Hematopoietic multipotent progenitor cell treated with erythropoietin and hydrocortisone succinate and interleukin-3 and kit ligand, for 6 days (in vitro differentiated cells): ENCODE measurements at regions not wholly inside any gene's neighbourhood (a gene's known extent, or its start where the extent isn't known, plus 50 kb on each side); places are given as distances from the start of the nearest gene placed in this dataset.

Experiments
- DNase-seq: peaks from one replicate; pipeline ENCODE4 v3.0.0-alpha.2; 2015

GRCh38 chr3:107428051-107428858, 51.0 kb downstream of the CCDC54 start:
- no peak for DNase-seq

DNA sequence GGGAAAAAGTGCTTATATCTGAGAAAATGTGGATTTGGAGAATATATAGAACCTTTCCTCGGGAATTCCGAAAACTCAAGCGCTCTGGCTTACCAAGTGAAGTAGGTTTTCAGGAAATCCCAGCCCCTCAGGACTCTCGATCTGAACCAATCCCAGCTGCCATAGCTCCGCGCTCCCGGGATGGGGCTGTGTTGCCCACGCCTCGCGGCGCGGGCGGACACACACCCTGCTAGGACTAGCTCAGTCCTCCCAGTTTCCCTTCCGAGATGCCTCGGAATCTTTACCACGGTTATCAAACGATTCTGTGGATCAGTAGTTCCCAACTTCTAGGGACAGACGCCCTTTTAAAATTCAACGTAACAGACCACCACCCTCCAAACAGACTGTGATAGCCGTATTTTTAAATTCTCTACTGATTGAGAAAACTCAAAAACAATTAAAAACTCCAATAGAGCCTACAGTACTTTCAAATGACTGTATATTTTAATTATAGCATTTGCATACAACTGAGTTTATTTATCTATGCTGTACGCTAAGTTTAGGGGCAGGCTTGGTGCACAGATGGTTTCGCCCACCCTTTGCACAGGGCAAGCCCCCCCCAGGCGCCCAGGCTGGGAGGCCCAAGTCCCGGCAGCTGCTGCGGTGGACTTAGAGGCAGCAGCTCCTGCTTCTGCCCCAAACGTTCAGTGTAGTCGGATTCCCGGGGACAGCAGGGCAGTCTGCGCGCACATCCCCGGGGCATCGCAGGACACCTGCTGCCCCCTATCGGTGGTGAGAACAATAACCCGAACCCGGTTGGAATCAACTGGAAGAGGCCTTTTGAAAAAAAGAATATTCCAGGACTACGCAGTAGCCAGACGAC, 52.3 kb downstream of the CCDC54 start:
- peak; percentile 88 for DNase-seq

DNA sequence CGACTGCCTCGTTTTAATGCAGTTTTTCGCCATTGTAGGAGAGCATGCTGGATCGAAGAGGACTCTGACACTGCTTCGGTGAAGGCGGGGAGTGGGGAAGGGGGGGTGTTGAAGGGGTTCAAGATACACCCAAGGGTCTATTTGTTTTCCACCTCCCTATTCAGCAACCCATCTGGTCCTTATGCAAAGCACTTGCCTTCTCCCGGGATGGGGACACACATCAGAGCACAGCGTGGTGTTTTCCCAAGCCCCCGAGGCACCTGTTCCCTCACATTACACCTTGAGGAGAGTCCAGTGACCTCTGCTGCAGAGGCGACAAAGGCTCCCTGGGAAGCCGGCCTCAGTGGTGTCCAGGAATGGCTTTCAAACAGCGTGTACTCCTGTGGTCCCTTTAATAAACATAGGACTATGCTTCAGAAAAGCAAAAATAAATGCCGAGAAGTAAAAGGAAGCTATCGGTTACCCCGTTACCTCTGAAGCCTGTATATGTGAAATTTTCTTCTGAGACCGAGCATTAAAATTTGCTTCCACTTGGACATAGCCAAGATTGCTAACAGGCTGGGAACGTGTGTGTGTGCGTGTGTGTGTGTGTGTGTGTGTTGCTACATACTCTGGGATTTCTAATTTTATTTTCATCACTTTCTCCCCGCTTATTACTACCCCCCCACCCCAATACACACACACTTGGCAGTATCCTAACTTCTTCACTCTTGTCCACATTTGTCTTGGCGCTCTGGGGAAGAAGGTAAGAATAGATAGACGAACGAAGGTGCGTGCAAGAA, 53.2 kb downstream of the CCDC54 start:
- DNase-seq: peak; percentile 51

DNA sequence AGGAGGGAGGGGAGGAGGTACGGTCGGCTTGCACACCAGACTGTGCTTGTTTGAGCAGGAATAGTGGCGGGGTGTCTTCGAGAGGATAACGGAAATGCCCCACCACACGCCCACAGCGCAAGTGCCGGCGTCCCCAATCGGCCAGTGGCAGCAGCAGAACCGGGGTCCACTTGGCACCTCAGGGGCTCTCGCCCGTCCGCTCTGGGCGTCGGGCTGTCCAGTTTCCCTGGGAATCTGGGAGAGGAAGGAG, 53.7 kb downstream of the CCDC54 start:
- DNase-seq: peak; percentile 65

DNA sequence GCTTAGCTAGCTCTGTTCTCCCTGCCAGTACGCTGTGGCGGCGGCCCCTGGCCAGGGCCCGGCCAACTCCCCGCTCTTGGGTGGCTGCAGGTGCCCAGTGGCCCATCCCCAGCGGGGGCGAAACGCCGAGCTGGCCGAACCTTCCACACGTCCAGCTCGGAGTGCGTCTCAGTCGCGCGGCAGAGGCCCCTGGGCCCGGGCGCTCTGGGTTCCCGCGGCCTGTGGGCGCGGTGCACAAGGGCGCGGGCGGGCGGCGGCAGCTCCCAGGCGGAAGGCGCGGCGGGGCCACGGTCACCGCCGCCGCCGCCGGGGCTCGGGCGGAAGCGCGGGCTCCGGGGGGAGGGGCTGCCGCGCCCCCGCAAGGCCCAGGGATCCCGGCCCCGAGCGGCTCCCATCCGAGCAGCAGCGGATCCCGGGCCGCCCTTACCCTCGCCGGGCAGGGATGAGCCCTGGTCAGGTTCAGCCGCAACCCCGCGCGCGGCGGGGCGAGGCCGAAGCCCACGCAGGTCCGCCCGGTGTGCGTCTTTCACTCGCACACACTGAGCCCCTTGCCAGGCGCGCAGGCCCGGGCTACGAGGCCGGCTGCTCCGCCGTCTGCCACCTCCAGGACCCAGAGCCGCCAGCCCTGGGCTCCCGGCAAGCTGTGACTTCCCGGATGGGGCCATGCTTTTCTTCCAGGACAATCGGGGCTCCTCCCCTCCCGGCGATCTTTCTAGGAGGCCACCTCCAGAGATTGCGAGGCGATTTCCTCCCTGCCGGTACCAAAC, 54.2 kb downstream of the CCDC54 start:
- peak; percentile 79 for DNase-seq

- DNase-seq: peak; percentile 29
Measured at GRCh38 chr3:107432013-107432515, 54.8 kb downstream of the CCDC54 start.

DNA sequence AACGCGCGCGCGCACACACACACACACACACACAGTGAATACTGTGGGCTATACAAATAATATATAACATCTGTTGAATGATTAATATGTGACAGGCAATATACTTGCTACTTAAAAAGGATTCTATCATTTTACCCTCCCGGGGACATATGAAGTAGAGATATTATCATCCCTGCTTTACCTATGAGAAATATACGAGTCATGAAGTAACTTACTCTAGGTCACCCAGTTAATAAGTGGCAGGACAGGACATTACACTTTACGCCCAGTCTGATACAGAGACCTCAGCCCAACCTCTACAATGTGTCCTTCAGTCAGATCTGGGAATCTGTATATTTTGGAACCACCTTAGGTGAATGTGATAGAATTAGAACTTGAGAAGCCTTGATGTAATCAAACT, 55.4 kb downstream of the CCDC54 start:
- peak; percentile 39 for DNase-seq

DNA sequence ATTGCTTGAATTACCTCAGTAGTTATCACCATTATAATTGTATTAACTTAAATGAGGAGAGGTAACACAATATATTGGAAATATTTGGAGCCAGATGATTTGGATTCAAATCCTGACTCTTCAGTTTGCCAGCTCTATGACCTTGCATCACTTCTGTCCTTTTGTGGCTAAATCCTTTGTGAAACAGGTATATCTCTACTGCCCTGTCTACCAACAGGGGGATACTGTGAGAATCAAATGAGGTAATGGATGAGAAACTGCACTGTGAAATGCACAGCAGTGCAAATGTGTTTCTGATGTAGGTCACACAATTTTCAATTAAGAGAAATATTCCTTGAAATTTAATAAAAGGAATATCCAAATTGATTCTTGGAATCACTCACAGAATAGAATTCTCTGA, 58.8 kb downstream of the CCDC54 start:
- DNase-seq: no peak

GRCh38 chr3:107438671-107439070, 61.4 kb downstream of the CCDC54 start:
- peak; percentile 34 for DNase-seq

DNA sequence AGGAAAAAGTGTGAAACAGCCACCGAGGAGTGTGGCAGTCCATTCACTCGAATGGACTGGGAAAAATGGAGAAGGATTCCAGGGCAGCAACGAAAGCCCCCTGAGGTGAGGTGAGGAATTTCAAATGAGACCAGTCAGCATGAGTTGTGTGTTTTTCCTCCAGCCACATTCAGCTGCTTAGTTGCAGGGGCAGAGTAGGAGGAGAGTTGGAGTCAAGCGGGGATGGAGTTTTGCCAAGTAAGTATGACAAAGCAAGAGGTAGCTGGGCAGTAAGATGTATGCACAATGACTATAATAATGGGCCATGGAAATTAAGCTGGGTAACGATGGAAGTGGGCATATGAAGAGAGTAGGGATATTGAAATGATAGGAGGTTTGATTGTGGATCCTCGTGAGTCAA, 64.4 kb downstream of the CCDC54 start:
- peak; percentile 24 for DNase-seq

- no peak for DNase-seq
Measured at GRCh38 chr3:107443461-107443860, 66.2 kb downstream of the CCDC54 start.

DNA sequence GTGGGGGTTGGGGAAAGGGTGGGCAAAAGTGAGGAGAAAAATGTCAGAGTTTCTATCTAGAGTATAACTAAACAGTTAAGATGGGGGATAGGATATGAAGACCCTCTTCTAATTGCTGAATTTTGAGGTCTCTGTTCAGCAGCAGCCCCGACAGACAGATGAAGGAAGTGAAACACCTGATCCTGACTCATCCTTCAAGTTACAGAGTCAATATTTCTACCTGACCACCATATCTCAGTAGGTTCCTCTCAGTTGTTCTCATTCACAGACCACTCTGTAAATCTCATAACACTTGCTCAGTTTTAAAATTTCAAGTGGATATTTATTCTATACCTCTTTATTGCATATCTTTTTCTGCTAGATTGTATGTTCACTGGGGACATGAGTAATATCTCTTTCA, 69.5 kb downstream of the CCDC54 start:
- DNase-seq: no peak

GRCh38 chr3:107450254-107450893, 72.4 kb upstream of the BBX start:
- no peak for DNase-seq

- no peak for DNase-seq
Measured at GRCh38 chr3:107452436-107452835, 70.3 kb upstream of the BBX start.

DNA sequence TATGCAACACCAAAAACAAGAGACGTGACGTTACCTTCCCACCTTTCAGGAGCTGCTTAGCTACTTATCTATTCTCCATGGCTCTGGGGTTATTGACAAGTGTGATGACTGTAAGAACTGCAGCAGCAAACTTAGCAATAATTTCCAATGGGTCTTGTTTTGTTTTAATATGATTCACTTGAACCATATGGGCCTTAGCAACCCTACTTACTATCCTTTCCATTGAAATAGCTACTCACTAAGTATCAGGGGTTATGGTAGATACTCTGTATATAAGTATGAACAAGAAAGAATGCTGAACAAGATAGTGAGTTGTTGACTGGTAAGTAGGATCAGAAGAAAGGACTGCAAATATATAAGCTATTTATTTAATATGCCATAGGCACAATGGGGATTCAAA, 69.3 kb upstream of the BBX start:
- DNase-seq: no peak

- DNase-seq: no peak
Measured at GRCh38 chr3:107455621-107456020, 67.1 kb upstream of the BBX start.

DNA sequence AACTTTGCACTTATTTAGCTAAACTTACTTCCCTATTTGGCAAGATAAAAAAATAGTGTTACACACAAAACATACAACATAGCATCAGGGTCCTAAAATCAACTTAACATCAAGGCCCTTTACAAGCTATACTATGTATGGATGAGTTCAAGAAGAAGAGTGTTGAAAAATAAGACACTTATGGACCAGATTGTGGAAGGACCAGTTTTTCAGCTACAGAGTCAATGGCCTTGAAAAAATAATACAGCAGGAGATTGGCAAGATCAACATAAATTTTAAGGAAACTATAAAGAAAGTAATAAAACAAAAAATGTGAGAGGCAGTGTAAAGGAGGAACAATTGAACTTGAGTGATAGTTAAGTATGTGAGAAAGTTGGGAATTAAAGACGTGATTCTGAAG, 66.3 kb upstream of the BBX start:
- no peak for DNase-seq

GRCh38 chr3:107458871-107459270, 63.9 kb upstream of the BBX start:
- no peak for DNase-seq

DNA sequence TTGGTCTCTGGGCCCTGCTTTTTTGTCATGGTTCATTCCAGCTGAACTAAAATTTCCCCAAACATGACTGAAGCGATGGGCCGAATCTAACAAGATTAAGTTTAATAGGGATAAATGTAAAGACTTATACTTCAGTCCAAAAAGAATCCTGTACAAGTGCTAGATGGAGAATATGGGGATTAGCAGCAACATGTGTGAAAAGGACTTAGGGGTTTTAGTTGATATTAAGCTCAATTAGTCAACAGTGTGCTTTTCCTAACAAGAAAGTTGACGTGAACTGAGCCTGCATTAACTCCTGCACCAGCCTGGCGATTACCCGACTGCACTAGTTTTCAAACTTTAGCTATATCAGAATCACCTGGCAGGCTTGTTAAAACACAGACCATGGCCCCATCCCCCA, 61.0 kb upstream of the BBX start:
- no peak for DNase-seq

- DNase-seq: no peak
Measured at GRCh38 chr3:107464037-107464436, 58.7 kb upstream of the BBX start.

DNA sequence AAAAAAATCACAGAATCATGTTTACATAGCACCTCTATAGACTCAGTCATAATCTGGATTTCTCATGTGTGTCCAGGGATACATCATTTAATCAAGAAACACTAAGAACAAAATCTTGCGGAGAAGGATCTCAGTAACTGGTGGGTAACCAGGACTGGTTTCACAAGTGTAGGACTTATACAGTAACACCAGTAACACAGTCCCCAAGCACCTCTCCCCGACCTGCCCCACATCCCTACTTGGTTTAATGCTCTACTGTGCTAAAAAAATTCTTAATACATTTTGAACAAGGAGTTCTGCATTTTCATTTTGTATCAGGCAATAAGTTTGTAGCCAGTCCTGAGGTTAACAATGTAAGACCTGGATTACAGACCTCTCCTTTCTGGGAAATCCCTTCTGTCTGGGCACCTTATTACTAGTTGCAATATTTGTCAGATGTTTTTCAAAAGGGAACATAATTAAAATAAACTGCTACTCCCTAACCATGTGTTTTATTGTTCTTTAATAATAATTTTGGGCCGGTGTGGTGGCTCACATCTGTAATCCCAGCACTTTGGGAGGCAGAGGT, 57.6 kb upstream of the BBX start:
- no peak for DNase-seq

- DNase-seq: no peak
Measured at GRCh38 chr3:107468782-107469181, 54.0 kb upstream of the BBX start.
